ENCODE measurements at regions not wholly inside any gene's neighbourhood (a gene's known extent, or its start where the extent isn't known, plus 50 kb on each side); places are given as distances from the start of the nearest gene placed in this dataset.

DNA sequence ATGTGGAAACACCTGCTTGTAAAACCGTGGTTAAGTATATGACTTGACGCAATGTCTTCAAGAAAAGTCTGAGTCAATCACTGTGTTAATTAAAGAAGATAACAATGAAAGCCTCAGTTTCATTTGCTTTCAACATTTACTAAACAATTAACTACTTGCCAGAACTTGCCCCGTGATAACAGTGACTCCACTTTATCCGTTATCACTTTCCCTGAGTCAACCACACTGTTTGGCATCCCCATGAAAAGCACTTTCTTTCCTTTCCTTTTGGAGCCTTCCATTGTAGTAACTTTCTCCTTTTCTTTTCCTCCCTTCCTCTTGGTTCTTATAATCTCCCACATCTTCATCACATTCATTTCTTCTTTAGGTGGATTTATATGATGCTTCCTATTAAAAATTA lies 435.1 kb upstream of the GOT2 start:
- WGBS: 52% methylated on average over 4 of the region's 4 CpGs
- H3K27me3 ChIP-seq: no peaks in the 10 kb centered on the region
- H3K4me1 ChIP-seq: no peaks in the 10 kb centered on the region
- TF ChIP-seq, protein P1, sequence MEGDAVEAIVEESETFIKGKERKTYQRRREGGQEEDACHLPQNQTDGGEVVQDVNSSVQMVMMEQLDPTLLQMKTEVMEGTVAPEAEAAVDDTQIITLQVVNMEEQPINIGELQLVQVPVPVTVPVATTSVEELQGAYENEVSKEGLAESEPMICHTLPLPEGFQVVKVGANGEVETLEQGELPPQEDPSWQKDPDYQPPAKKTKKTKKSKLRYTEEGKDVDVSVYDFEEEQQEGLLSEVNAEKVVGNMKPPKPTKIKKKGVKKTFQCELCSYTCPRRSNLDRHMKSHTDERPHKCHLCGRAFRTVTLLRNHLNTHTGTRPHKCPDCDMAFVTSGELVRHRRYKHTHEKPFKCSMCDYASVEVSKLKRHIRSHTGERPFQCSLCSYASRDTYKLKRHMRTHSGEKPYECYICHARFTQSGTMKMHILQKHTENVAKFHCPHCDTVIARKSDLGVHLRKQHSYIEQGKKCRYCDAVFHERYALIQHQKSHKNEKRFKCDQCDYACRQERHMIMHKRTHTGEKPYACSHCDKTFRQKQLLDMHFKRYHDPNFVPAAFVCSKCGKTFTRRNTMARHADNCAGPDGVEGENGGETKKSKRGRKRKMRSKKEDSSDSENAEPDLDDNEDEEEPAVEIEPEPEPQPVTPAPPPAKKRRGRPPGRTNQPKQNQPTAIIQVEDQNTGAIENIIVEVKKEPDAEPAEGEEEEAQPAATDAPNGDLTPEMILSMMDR (IDR thresholded peaks at IDR 0.05): no peak
- TF ChIP-seq POLR2AphosphoS5 (IDR thresholded peaks at IDR 0.05): no peak
- no peak for TF ChIP-seq POLR2A (IDR thresholded peaks at IDR 0.05)
- no peak for TF ChIP-seq EP300 (IDR thresholded peaks at IDR 0.05)
- H3K4me3 ChIP-seq: no peak overlapping the region
- no peaks in the 10 kb centered on the region for H3K36me3 ChIP-seq
- H3K27ac ChIP-seq: no peak overlapping the region
- no peaks in the 10 kb centered on the region for H3K9me3 ChIP-seq
- no peak for DNase-seq (ENCODE audit: low spot score in 2 of 2)

DNA sequence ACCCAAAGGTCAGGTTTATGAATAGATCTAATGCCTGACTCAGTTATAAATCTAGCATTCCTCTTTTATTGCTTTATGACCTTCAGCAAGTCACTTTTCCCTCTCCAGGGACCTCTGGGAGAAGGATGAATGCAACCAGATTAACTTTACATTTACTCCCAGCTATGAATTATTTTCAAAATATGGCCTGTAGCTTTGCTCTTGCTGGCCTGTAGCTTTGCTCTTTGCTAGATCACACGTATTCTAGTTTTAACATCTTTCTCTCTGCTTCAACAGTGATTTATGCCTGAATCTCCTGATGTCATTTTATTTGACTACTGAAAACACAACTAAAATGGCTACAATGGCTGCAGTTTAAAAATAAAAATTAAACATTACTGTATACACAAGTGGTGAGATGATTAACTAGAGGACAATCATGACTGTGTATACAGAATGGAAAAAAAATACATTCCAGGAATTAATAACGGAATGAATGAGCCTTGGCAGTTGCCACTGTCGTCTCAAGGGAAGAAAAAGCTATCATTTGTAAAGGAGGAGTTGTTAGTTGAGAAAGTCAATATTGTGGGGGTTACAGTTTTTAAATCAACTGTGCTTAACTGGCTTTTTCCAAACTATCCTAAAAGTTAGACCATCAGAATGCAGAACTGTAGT lies 434.5 kb upstream of the GOT2 start:
- no peak overlapping the region for H3K4me3 ChIP-seq
- no peaks in the 10 kb centered on the region for H3K36me3 ChIP-seq
- no peak for DNase-seq (ENCODE audit: low spot score in 2 of 2)
- H3K27ac ChIP-seq: no peak overlapping the region
- H3K27me3 ChIP-seq: no peaks in the 10 kb centered on the region
- no peaks in the 10 kb centered on the region for H3K9me3 ChIP-seq
- no peaks in the 10 kb centered on the region for H3K4me1 ChIP-seq
- TF ChIP-seq, protein P1 (IDR thresholded peaks at IDR 0.05): no peak
- TF ChIP-seq POLR2AphosphoS5 (IDR thresholded peaks at IDR 0.05): no peak
- no peak for TF ChIP-seq POLR2A (IDR thresholded peaks at IDR 0.05)
- TF ChIP-seq EP300 (IDR thresholded peaks at IDR 0.05): no peak
- 28% methylated on average over 3 of the region's 3 CpGs for WGBS

DNA sequence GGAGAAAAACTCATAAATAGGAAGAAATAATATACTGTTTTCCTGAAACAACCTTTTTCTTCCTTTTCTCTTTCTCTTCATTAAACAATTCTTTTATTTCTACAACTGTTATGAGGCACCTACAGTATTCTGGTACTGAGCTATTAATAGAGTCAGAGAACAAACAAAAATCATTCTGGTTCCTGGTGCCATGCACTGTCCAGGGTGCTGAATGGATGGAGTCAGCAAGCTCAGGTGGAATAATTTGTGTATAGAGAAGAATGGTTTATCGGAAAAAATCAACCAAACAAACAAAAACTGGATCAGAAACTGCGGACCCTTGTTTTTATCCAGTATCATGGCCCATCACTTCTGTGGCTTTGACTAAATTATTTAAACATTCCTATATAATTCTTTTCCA lies 430.3 kb upstream of the GOT2 start:
- Histone ChIP-seq H3K27ac (no peak overlapping the region), H3K27me3 (no peaks in the 10 kb centered on the region), H3K4me1 (no peaks in the 10 kb centered on the region), H3K9me3 (no peaks in the 10 kb centered on the region), H3K4me3 (no peak overlapping the region), H3K36me3 (no peaks in the 10 kb centered on the region)
- 92% methylated on average over 2 of the region's 2 CpGs for WGBS
- no peak for DNase-seq (ENCODE audit: low spot score in 2 of 2)
- TF ChIP-seq, protein P1 (IDR thresholded peaks at IDR 0.05): no peak
- TF ChIP-seq EP300 (IDR thresholded peaks at IDR 0.05): no peak
- TF ChIP-seq POLR2A (IDR thresholded peaks at IDR 0.05): no peak
- TF ChIP-seq POLR2AphosphoS5 (IDR thresholded peaks at IDR 0.05): no peak

DNA sequence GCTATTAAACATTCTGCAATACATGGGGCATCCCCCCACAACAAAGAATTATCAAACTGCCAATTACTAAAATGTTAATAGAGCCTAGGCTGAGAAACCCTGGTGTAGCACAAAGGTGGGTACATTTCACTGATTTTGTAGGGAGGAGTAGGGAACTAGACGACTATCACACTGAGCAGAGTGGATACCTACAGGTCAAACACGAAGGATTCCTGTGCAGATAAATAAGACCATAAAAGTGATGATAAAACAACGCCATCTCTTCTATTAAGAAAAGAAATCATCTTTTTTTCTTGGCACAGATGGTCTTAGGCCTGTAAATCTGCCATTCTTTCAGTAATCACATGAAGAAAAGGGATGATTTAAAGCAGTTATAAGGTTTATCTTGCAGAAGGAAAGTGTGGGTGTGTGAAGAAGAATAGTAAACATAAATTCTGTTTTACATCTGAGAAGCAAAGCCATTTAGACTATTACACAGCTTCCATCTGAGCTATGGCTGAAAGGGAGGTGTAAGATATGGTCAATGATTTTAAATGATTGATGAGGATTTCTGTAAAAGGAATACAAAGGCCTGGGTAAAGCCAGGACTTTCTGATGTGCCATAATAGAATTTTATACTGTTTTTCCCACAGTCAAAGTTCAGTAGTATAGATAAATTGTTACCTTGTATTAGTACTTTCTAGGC lies 429.4 kb upstream of the GOT2 start:
- no peak overlapping the region for H3K27ac ChIP-seq
- H3K4me3 ChIP-seq: no peak overlapping the region
- TF ChIP-seq POLR2A (IDR thresholded peaks at IDR 0.05) (no peak), EP300 (IDR thresholded peaks at IDR 0.05) (no peak), POLR2AphosphoS5 (IDR thresholded peaks at IDR 0.05) (no peak)
- TF ChIP-seq, protein P1 (IDR thresholded peaks at IDR 0.05): no peak
- H3K4me1 ChIP-seq: no peaks in the 10 kb centered on the region
- no peaks in the 10 kb centered on the region for H3K27me3 ChIP-seq
- DNase-seq (ENCODE audit: low spot score in 2 of 2): no peak
- no peaks in the 10 kb centered on the region for H3K9me3 ChIP-seq
- no peaks in the 10 kb centered on the region for H3K36me3 ChIP-seq
- WGBS: 63% methylated on average over 3 of the region's 3 CpGs

DNA sequence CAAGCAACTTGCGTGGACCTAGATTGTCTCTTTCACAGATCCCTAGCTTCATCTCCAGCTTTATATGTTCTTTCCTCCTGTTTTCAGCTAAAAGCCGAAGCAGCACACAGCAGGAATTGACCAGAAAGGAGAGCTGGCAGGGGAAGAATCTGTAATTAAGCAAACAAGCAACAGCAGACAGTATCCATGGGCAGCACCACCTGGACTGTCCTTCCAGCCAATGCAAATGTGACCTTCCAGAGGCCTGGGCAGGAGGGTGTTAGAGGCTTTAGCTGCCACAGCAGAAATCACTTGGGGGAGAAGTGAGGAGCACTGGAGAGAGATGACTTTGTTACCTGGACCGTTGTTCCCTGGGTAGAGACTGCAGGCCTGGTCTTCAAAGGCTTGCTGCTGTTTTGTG lies 427.6 kb upstream of the GOT2 start:
- H3K27ac ChIP-seq: no peak overlapping the region
- TF ChIP-seq, protein P1 (IDR thresholded peaks at IDR 0.05): no peak
- TF ChIP-seq POLR2AphosphoS5 (IDR thresholded peaks at IDR 0.05) (no peak), POLR2A (IDR thresholded peaks at IDR 0.05) (no peak), EP300 (IDR thresholded peaks at IDR 0.05) (no peak)
- H3K27me3 ChIP-seq: no peaks in the 10 kb centered on the region
- H3K4me3 ChIP-seq: no peak overlapping the region
- DNase-seq (ENCODE audit: low spot score in 2 of 2): no peak
- WGBS: 78% methylated on average over 3 of the region's 3 CpGs
- no peaks in the 10 kb centered on the region for H3K9me3 ChIP-seq
- no peaks in the 10 kb centered on the region for H3K36me3 ChIP-seq
- H3K4me1 ChIP-seq: no peaks in the 10 kb centered on the region
